VCaP (cell line): ENCODE measurements at regions not wholly inside any gene's neighbourhood (a gene's known extent, or its start where the extent isn't known, plus 50 kb on each side); places are given as distances from the start of the nearest gene placed in this dataset.

Experiments used
- H3K27ac ChIP-seq: fragments of 450-650 bp; 2 replicates; pipeline ENCODE4 v1.5.1; 2017
- CTCF ChIP-seq: fragments of 450-650 bp; conservative IDR thresholded peaks from 2 replicates; pipeline ENCODE4 v1.5.1; 2017; ENCODE audit warnings: mild to moderate bottlenecking, moderate library complexity

- no peak overlapping the region for H3K27ac ChIP-seq
- TF ChIP-seq CTCF: no peak
These were observed 85.4 kb upstream of the ETV6 start for GRCh38 chr12:11563785-11564739.

GRCh38 chr12:11564984-11565651 lies 84.4 kb upstream of the ETV6 start:
- TF ChIP-seq CTCF: no peak

GRCh38 chr12:11565752-11566151 lies 83.7 kb upstream of the ETV6 start:
- TF ChIP-seq CTCF: no peak
- no peak overlapping the region for H3K27ac ChIP-seq

More at GRCh38 chr12:11564984-11565651, 84.4 kb upstream of the ETV6 start:
- no peak overlapping the region for H3K27ac ChIP-seq

- no peak overlapping the region for H3K27ac ChIP-seq
These were observed 81.2 kb upstream of the ETV6 start for GRCh38 chr12:11568155-11568761.

GRCh38 chr12:11568762-11569478 lies 80.6 kb upstream of the ETV6 start:
- TF ChIP-seq CTCF: no peak
- no peak overlapping the region for H3K27ac ChIP-seq

More at GRCh38 chr12:11568155-11568761, 81.2 kb upstream of the ETV6 start:
- no peak for TF ChIP-seq CTCF

- H3K27ac ChIP-seq: no peak overlapping the region
- TF ChIP-seq CTCF: no peak
These were observed 79.8 kb upstream of the ETV6 start for GRCh38 chr12:11569716-11570115.
